CD8-positive, alpha-beta memory T cell (primary cell): ENCODE measurements at regions not wholly inside any gene's neighbourhood (a gene's known extent, or its start where the extent isn't known, plus 50 kb on each side); places are given as distances from the start of the nearest gene placed in this dataset.

Experiments used
- CTCF ChIA-PET: fragments of 350-600 bp; sonication (Branson Sonifier 250); formaldehyde crosslinking; loops from one replicate; lab custom pipeline; 2021; ENCODE audit warnings: antibody characterized with exemption; lab: Charles Lee
- POLR2A ChIA-PET: fragments of 350-600 bp; sonication (Branson Sonifier 250); formaldehyde crosslinking; loops from one replicate; lab custom pipeline; 2021; ENCODE audit warnings: antibody characterized with exemption; lab: Charles Lee
- DNase-seq, 5 donors: peaks; one replicate each; pipeline versions ENCODE4 v3.0.0 to v3.0.0-alpha.2; 2020 to 2022; ENCODE audit warnings: mixed read lengths in 1 of 5
- H3K27ac ChIP-seq: one replicate; pipeline ENCODE4 v1.7.0; 2013; ENCODE audit warnings: low read depth, mild to moderate bottlenecking, low read length, moderate library complexity
- H3K27me3 ChIP-seq: 2 replicates; pipeline ENCODE4 v1.7.0; 2013; ENCODE audit warnings: low read length, mild to moderate bottlenecking; ENCODE audit not compliant: insufficient read depth, poor library complexity, severe bottlenecking
- H3K36me3 ChIP-seq: 2 replicates; pipeline ENCODE4 v1.7.0; 2013; ENCODE audit warnings: mild to moderate bottlenecking, low read length, moderate library complexity; ENCODE audit not compliant: insufficient read depth
- H3K4me1 ChIP-seq: 2 replicates; pipeline ENCODE4 v1.7.0; 2013; ENCODE audit warnings: mild to moderate bottlenecking, low read length, moderate library complexity; ENCODE audit not compliant: insufficient read depth
- H3K4me3 ChIP-seq: 2 replicates; pipeline ENCODE4 v1.7.0; 2013; ENCODE audit warnings: mild to moderate bottlenecking, low read length
- H3K9me3 ChIP-seq: 2 replicates; pipeline ENCODE4 v1.7.0; 2013; ENCODE audit warnings: mild to moderate bottlenecking, low read length
- H3K27ac Mint-ChIP-seq, 8 donors: one replicate each; pipeline ENCODE4 v1.8.0; 2020 to 2021; ENCODE audit warnings: mixed read lengths in 8 of 8, mild to moderate bottlenecking in 6 of 8, inconsistent platforms in 3 of 8, moderate library complexity in 3 of 8
- H3K27me3 Mint-ChIP-seq, 2 donors: one replicate each; pipeline ENCODE4 v1.8.0; 2020 to 2021; ENCODE audit warnings: mixed read lengths in 2 of 2, mild to moderate bottlenecking in 1 of 2, moderate library complexity in 1 of 2
- H3K36me3 Mint-ChIP-seq, 3 donors: one replicate each; pipeline ENCODE4 v1.8.0; 2020 to 2021; ENCODE audit warnings: mixed read lengths in 3 of 3, inconsistent platforms in 1 of 3, mild to moderate bottlenecking in 1 of 3
- H3K4me1 Mint-ChIP-seq, 3 donors: one replicate each; pipeline ENCODE4 v1.8.0; 2020 to 2021; ENCODE audit warnings: mixed read lengths in 3 of 3, inconsistent platforms in 1 of 3, mild to moderate bottlenecking in 1 of 3
- H3K4me3 Mint-ChIP-seq, 7 donors: one replicate each; pipeline ENCODE4 v1.8.0; 2020 to 2021; ENCODE audit warnings: mixed read lengths in 7 of 7, mild to moderate bottlenecking in 6 of 7, moderate library complexity in 4 of 7, inconsistent platforms in 2 of 7
- H3K9me3 Mint-ChIP-seq, 5 donors: one replicate each; pipeline ENCODE4 v1.8.0; 2020 to 2022; ENCODE audit warnings: mixed read lengths in 5 of 5, mild to moderate bottlenecking in 3 of 5, moderate library complexity in 2 of 5, inconsistent platforms in 1 of 5

DNA sequence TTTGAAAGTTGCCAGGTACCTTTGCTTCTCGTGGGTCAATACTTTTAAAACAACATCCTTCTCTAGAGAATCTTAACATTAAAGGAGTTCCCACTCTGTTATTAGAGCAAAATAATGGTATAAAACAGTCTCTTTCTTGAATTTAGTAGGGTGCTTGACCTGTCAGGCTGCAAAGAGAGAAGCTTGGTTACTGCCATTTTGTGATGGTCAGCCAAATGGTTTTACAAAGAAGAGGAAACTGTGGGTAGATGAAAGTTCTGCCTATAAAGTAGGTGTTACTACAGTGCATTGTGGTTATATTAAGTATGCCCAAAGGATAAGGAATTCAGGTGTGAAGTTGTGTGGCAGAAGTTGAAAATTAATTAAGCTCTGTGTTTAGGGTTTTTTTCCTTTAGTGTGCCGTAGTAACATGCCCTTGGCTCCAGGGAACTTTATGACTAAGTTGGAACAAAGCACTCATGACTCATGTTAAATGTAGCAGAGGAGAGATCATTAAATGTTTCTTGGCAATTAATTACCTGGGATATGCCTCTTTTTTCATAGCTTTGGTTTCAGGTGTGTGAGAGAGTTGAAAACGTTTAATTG, 354.0 kb upstream of the KITLG start:
- no peak overlapping the region for H3K4me3 ChIP-seq
- no peaks in the 10 kb centered on the region for H3K9me3 ChIP-seq
- POLR2A ChIA-PET = no interaction called here
- CTCF ChIA-PET = no interaction called here
- H3K27ac Mint-ChIP-seq = no peak overlapping the region
- no peaks in the 10 kb centered on the region for H3K4me1 Mint-ChIP-seq
- H3K27me3 ChIP-seq = no peaks in the 10 kb centered on the region
- no peaks in the 10 kb centered on the region for H3K4me1 ChIP-seq
- H3K36me3 ChIP-seq = no peaks in the 10 kb centered on the region
- no peak for DNase-seq
- H3K27me3 Mint-ChIP-seq = peaks cover 0 to 1% of the 10 kb centered on the region in 2 donors
- H3K9me3 Mint-ChIP-seq = peaks cover 0 to 3% (median 0%) of the 10 kb centered on the region in 5 donors
- H3K36me3 Mint-ChIP-seq = no peaks in the 10 kb centered on the region
- H3K4me3 Mint-ChIP-seq = no peak overlapping the region
- H3K27ac ChIP-seq = no peak overlapping the region

DNA sequence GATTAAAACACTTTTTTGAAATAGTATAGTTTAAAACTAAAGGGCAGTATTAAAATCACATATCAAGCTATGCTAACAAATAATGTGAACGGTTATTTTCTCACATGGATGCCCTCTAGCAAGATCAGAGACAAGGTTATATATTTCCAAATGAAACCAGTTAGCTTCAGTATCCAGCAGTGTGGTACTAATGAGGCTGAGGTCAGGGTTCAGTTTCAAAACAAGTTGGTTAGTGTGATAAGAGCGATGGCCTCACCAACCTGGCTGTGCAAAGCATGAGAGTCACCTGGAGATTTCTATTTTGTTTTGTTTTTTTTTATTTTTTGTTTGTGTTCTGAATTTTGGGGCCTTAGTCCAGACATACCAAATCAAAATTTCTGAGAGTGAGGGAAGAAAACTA, 352.2 kb upstream of the KITLG start:
- ChIA-PET CTCF (no interaction called here), POLR2A (no interaction called here)
- Mint-ChIP-seq H3K4me3 (no peak overlapping the region), H3K27me3 (peaks cover 0 to 1% of the 10 kb centered on the region in 2 donors), H3K27ac (no peak overlapping the region), H3K36me3 (no peaks in the 10 kb centered on the region), H3K4me1 (no peaks in the 10 kb centered on the region), H3K9me3 (peaks cover 0 to 3% (median 0%) of the 10 kb centered on the region in 5 donors)
- no peak for DNase-seq
- Histone ChIP-seq H3K9me3 (no peaks in the 10 kb centered on the region), H3K4me3 (no peak overlapping the region), H3K36me3 (no peaks in the 10 kb centered on the region), H3K4me1 (no peaks in the 10 kb centered on the region), H3K27me3 (no peaks in the 10 kb centered on the region), H3K27ac (no peak overlapping the region)

DNA sequence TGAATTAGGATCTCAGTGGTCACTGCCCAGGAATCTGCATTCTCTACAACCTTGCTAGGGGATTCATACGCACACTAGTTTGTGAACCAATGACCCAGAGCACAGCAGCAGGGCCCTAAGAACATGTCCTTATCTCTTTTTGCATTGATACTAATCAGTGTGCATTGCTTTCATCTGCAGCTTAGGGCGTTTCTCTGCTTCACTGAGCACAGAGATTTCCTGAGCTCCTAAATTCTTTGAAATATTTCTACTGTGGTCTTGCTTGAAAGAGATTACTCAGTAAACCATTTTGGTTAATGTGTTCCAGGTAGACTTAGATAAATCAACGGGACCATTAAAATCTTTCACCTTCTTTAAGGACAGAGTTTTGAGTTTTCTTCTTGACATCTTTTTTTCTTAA, 351.3 kb upstream of the KITLG start:
- H3K27me3 Mint-ChIP-seq = peaks cover 0 to 2% of the 10 kb centered on the region in 2 donors
- no peaks in the 10 kb centered on the region for H3K4me1 ChIP-seq
- H3K9me3 ChIP-seq = no peaks in the 10 kb centered on the region
- ChIA-PET POLR2A (no interaction called here), CTCF (no interaction called here)
- DNase-seq = no peak
- peaks cover 0 to 2% (median 0%) of the 10 kb centered on the region in 5 donors for H3K9me3 Mint-ChIP-seq
- no peak overlapping the region for H3K4me3 Mint-ChIP-seq
- no peaks in the 10 kb centered on the region for H3K4me1 Mint-ChIP-seq
- no peaks in the 10 kb centered on the region for H3K36me3 Mint-ChIP-seq
- no peak overlapping the region for H3K27ac ChIP-seq
- no peaks in the 10 kb centered on the region for H3K36me3 ChIP-seq
- H3K4me3 ChIP-seq = no peak overlapping the region
- no peaks in the 10 kb centered on the region for H3K27me3 ChIP-seq
- no peak overlapping the region for H3K27ac Mint-ChIP-seq

DNA sequence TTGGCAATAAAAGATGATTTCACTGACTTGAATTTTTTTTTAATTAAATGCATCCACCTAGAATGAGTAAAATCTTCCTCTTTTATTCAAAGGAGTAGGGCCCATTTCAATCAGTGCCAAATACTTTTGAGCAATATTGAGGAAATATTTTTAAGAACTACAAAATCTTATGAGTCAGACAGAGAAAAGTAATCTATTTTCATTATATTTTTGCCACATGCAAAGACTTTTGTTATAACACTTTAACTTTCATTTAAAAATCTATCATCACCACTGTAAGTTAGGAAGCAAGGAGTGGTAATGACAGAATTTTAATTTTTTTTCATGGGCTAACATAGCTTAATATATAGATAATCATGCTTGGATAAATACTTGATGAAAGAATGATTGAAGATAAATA, 345.2 kb upstream of the KITLG start:
- no peaks in the 10 kb centered on the region for H3K36me3 ChIP-seq
- no peak overlapping the region for H3K4me3 ChIP-seq
- H3K27ac ChIP-seq = no peak overlapping the region
- no peaks in the 10 kb centered on the region for H3K9me3 ChIP-seq
- no peak overlapping the region for H3K27ac Mint-ChIP-seq
- H3K27me3 ChIP-seq = no peaks in the 10 kb centered on the region
- no peaks in the 10 kb centered on the region for H3K36me3 Mint-ChIP-seq
- no peak for DNase-seq
- ChIA-PET CTCF (no interaction called here), POLR2A (no interaction called here)
- no peaks in the 10 kb centered on the region for H3K4me1 ChIP-seq
- H3K4me1 Mint-ChIP-seq = no peaks in the 10 kb centered on the region
- peaks cover 0 to 2% of the 10 kb centered on the region in 2 donors for H3K27me3 Mint-ChIP-seq
- H3K4me3 Mint-ChIP-seq = no peak overlapping the region
- peaks cover 0 to 2% (median 0%) of the 10 kb centered on the region in 5 donors for H3K9me3 Mint-ChIP-seq

DNA sequence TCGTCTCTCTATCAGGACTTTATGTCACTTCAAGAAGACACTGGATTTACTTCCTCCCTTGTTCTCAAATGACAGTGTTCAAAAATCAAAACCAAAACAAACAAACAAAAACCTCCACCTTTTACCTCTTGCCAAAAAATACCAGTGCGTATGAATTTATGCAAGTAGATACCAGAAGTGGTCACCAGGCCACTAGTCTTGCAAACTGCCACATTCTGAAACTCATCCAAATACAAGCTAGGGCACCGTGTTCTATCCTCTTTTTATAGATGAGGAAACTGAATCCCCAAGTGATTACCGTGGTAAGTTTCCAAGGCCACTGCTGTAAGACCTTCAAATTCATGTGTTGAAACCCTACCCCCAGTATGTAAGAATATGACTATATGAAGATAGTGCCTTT, 343.9 kb upstream of the KITLG start:
- Histone ChIP-seq H3K27me3 (no peaks in the 10 kb centered on the region), H3K4me1 (no peaks in the 10 kb centered on the region), H3K4me3 (no peak overlapping the region), H3K27ac (no peak overlapping the region), H3K9me3 (no peaks in the 10 kb centered on the region), H3K36me3 (no peaks in the 10 kb centered on the region)
- POLR2A ChIA-PET = no interaction called here
- Mint-ChIP-seq H3K4me3 (no peak overlapping the region), H3K36me3 (no peaks in the 10 kb centered on the region), H3K9me3 (no peaks in the 10 kb centered on the region), H3K27ac (no peak overlapping the region), H3K27me3 (peaks cover 0 to 4% of the 10 kb centered on the region in 2 donors), H3K4me1 (no peaks in the 10 kb centered on the region)
- no peak for DNase-seq
- CTCF ChIA-PET = no interaction called here

DNA sequence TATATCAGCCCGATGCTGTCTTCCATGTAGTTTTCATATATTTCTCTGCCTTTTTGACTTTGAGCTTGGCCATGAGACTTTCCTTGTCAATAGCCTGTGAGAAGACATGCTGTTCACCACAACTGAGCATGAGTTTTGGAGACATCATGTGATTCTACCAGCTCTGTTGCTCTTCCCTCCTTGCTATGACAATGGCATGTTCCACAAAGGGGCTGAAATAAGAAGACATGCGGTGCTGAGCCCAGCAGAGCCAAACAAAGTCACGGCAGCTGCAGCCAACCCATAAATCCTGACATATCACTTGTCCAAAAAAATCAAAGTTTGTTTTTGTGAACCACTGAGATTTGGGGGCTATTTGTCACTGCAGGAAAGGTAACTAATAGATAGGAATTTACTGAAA, 343.4 kb upstream of the KITLG start:
- no peaks in the 10 kb centered on the region for H3K36me3 ChIP-seq
- H3K4me3 Mint-ChIP-seq = no peak overlapping the region
- no peaks in the 10 kb centered on the region for H3K27me3 ChIP-seq
- no peaks in the 10 kb centered on the region for H3K36me3 Mint-ChIP-seq
- no peak overlapping the region for H3K27ac Mint-ChIP-seq
- H3K4me1 Mint-ChIP-seq = no peaks in the 10 kb centered on the region
- DNase-seq = no peak
- H3K9me3 Mint-ChIP-seq = no peaks in the 10 kb centered on the region
- H3K4me3 ChIP-seq = no peak overlapping the region
- H3K4me1 ChIP-seq = no peaks in the 10 kb centered on the region
- CTCF ChIA-PET = no interaction called here
- H3K27me3 Mint-ChIP-seq = peaks cover 0 to 4% of the 10 kb centered on the region in 2 donors
- POLR2A ChIA-PET = no interaction called here
- H3K9me3 ChIP-seq = no peaks in the 10 kb centered on the region
- H3K27ac ChIP-seq = no peak overlapping the region

DNA sequence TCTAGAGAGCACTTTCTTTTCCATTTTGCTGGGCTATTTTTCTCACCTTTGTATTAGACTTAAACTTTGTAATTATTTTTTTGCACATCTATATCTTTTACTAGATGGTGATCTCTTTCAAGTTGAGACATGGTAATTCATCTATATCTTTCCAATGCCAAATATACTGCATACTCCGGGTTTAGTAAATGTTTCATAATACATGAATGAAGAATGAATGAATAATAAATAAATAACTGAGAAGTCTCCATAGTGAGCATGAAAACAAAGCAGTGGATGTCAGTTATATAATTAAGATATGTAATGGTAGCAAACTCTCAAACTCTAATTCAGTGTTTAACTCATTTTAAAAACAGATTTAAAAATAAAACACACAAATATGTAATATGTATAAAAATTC, 342.5 kb upstream of the KITLG start:
- CTCF ChIA-PET = no interaction called here
- no peak for DNase-seq

DNA sequence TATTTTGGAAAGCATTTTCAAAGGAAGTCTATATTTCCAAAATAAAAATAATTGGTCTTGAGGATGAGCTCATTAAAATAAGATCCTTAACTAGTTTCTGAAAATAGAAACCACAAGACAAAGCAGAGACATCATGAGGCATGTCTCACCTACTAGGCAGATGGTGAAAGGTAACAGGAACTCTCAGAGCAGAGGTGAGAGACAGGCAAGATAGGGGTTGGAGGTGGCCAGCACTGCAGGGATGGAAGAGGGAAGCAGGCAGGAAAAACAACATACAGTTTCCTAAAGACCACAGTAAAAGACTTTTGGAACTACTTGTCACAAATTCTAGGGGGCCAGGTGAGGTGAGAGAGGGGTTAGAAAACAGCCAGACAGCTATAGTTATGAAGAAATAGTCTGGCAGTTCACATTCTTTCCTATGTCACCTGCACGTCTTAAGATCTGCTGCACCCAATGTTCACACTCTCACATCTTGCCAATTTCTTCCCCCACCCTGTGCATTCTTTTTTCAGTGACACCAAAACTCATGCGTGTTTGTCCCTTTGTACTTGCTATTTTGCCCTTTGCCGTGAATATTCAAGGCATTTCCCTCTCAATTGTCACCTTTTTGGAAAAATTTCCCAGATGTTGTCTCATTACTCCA, 341.7 kb upstream of the KITLG start:
- Mint-ChIP-seq H3K9me3 (peaks cover 0 to 2% (median 0%) of the 10 kb centered on the region in 5 donors), H3K27ac (no peak overlapping the region), H3K27me3 (peaks cover 0 to 3% of the 10 kb centered on the region in 2 donors), H3K4me1 (no peaks in the 10 kb centered on the region), H3K36me3 (no peaks in the 10 kb centered on the region), H3K4me3 (no peak overlapping the region)
- Histone ChIP-seq H3K4me1 (no peaks in the 10 kb centered on the region), H3K36me3 (no peaks in the 10 kb centered on the region), H3K9me3 (no peaks in the 10 kb centered on the region), H3K27ac (no peak overlapping the region), H3K27me3 (no peaks in the 10 kb centered on the region), H3K4me3 (no peak overlapping the region)
- POLR2A ChIA-PET = no interaction called here
- CTCF ChIA-PET = no interaction called here
- no peak for DNase-seq

More for the DNA sequence above, 342.5 kb upstream of the KITLG start:
- H3K27me3 ChIP-seq = no peaks in the 10 kb centered on the region
- H3K9me3 ChIP-seq = no peaks in the 10 kb centered on the region
- Mint-ChIP-seq H3K36me3 (no peaks in the 10 kb centered on the region), H3K27me3 (peaks cover 0 to 4% of the 10 kb centered on the region in 2 donors), H3K9me3 (peaks cover 0 to 2% (median 0%) of the 10 kb centered on the region in 5 donors), H3K27ac (no peak overlapping the region), H3K4me3 (no peak overlapping the region), H3K4me1 (no peaks in the 10 kb centered on the region)
- no peaks in the 10 kb centered on the region for H3K4me1 ChIP-seq
- H3K36me3 ChIP-seq = no peaks in the 10 kb centered on the region
- no peak overlapping the region for H3K27ac ChIP-seq
- POLR2A ChIA-PET = no interaction called here
- H3K4me3 ChIP-seq = no peak overlapping the region
